Prostate gland (tissue), 2 donors: ENCODE measurements at regions not wholly inside any gene's neighbourhood (a gene's known extent, or its start where the extent isn't known, plus 50 kb on each side); places are given as distances from the start of the nearest gene placed in this dataset.
"Not testable (repeated sequence)": the region's sequence is repeated elsewhere in the genome, so short reads cannot be mapped to it uniquely, and the experiment has no call there.

Experiments used
- DNase-seq: peaks from one replicate; pipeline ENCODE4 v3.0.0-alpha.2; 2019; ENCODE audit warnings: low spot score
- H3K27ac ChIP-seq, 2 donors: fragments of 200-600 bp; sonication (generic); 2 replicates each; pipeline ENCODE4 v1.5.1; 2017 to 2019
- H3K27me3 ChIP-seq: fragments of 200-600 bp; sonication (generic); replicated peaks from 2 replicates; pipeline ENCODE4 v1.5.1; 2019; ENCODE audit not compliant: insufficient read depth
- H3K36me3 ChIP-seq, 2 donors: fragments of 200-600 bp; sonication (generic); 1 replicate in 1 of 2; 2 replicates in 1 of 2; pipeline versions ENCODE4 v1.5.1 to v1.8.1; 2017 to 2019
- H3K4me1 ChIP-seq: fragments of 200-600 bp; sonication (generic); replicated peaks from 2 replicates; pipeline ENCODE4 v1.5.1; 2019
- H3K4me3 ChIP-seq, 2 donors: fragments of 200-600 bp; sonication (generic); 2 replicates each; pipeline ENCODE4 v1.5.1; 2017 to 2019
- H3K9me3 ChIP-seq: fragments of 200-600 bp; sonication (generic); 2 replicates; pipeline ENCODE4 v1.5.1; 2017
- POLR2A ChIP-seq: fragments of 450-650 bp; IDR thresholded peaks from one replicate; pipeline ENCODE4 v1.6.1; 2016; ENCODE audit warnings: antibody characterized with exemption, mild to moderate bottlenecking
- POLR2AphosphoS5 ChIP-seq: sonication (generic); formaldehyde crosslinking; IDR thresholded peaks from one replicate; pipeline ENCODE4 v1.6.1; 2017; ENCODE audit warnings: antibody characterized with exemption
- WGBS: methylation state at CpG from one replicate; pipeline ENCODE4 v1.1.5; 2018; 5-methylcytosine and 5-hydroxymethylcytosine counted together
- intact Hi-C: fragments of 100-400 bp; cut with DNase I; formaldehyde crosslinking; loops from one replicate; pipeline ENCODE4 v1.14.2; 2022
- TF ChIP-seq, protein P1 (sequence below), 4 experiments: fragments of 200-600 bp in 2 of 4; fragments of 450-650 bp in 2 of 4; sonication (generic) in 2 of 4; IDR thresholded peaks; 1 replicate in 3 of 4; 2 replicates in 1 of 4; pipeline ENCODE4 v1.5.1; 2016 to 2019; ENCODE audit warnings: antibody characterized with exemption in 4 of 4, mild to moderate bottlenecking in 2 of 4, moderate library complexity in 2 of 4

DNA sequence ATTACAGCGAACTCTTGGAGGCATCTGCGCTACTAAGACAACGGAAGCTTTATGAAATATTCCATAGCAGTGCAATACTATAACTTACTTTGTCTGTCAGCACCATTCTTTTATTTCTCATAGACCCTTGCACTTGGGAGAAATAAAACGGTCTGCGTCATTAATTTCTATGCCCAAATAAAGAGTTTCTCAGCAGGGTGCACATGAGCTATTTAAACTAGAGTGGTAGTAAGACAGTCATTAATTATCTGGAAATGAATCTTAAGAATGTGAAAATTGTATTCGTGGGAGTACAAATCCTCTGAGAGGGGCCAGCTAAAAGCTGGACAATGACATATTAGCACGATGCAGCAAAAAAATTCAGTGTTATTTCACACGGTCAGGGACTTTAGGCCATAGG is 903.4 kb upstream of the FOXG1 start:
- TF ChIP-seq, protein P1, sequence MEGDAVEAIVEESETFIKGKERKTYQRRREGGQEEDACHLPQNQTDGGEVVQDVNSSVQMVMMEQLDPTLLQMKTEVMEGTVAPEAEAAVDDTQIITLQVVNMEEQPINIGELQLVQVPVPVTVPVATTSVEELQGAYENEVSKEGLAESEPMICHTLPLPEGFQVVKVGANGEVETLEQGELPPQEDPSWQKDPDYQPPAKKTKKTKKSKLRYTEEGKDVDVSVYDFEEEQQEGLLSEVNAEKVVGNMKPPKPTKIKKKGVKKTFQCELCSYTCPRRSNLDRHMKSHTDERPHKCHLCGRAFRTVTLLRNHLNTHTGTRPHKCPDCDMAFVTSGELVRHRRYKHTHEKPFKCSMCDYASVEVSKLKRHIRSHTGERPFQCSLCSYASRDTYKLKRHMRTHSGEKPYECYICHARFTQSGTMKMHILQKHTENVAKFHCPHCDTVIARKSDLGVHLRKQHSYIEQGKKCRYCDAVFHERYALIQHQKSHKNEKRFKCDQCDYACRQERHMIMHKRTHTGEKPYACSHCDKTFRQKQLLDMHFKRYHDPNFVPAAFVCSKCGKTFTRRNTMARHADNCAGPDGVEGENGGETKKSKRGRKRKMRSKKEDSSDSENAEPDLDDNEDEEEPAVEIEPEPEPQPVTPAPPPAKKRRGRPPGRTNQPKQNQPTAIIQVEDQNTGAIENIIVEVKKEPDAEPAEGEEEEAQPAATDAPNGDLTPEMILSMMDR (IDR thresholded peaks at IDR 0.05): no peak
- Histone ChIP-seq H3K4me1 (no peaks in the 10 kb centered on the region), H3K27ac (no peak overlapping the region), H3K4me3 (no peak overlapping the region), H3K36me3 (no peaks in the 10 kb centered on the region), H3K27me3 (no peaks in the 10 kb centered on the region), H3K9me3 (no peaks in the 10 kb centered on the region)
- DNase-seq: no peak
- 88% methylated on average over 8 of the region's 8 CpGs for WGBS
- intact Hi-C loops: no loop called here

DNA sequence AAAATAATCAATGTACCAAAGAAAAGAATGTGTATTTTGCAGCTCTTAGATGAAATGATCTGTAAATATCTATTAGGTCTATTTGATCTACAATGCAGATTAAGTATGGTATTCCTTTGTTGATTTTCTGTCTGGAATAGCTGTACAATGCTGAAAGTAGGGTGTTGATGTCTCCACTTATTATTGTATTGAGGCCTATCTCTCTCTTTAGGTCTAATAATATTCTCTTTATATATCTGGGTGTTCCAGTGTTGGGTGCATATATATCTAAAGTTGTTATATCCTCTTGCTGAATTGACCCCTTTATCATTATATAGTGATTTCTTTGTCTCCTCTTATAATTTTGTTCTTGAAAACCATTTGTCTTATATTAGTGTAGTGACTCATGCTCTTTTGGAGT is 885.5 kb upstream of the FOXG1 start:
- H3K4me1 ChIP-seq: no peaks in the 10 kb centered on the region
- intact Hi-C loops: no loop called here
- DNase-seq: no peak
- no peak overlapping the region for H3K4me3 ChIP-seq
- H3K27me3 ChIP-seq: no peaks in the 10 kb centered on the region
- H3K36me3 ChIP-seq: no peaks in the 10 kb centered on the region
- no peak overlapping the region for H3K27ac ChIP-seq
- H3K9me3 ChIP-seq: no peaks in the 10 kb centered on the region
- TF ChIP-seq POLR2A (no peak), POLR2AphosphoS5 (no peak)
- TF ChIP-seq, protein P1 (IDR thresholded peaks at IDR 0.05): no peak

DNA sequence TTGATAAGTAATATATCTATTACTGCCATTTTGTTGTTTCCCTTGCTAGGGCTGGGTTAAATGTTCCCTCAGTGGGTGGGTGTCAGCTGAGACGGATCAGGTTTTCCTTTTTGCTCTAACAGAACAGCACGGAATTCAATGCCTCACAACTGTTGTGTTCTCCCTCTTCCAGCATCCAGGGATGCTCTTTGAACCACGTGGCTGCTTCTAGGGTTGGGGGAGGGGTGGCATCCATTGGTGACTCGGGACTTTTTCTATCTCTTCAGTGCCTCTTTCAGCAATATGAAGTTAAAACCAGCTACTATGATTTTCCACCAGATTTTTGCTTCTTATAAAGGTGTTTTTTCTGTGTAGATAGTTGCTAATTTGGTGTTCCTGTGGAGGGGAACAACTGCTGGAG is 884.9 kb upstream of the FOXG1 start:
- H3K9me3 ChIP-seq: no peaks in the 10 kb centered on the region
- no peak overlapping the region for H3K4me3 ChIP-seq
- no peaks in the 10 kb centered on the region for H3K36me3 ChIP-seq
- 70% methylated on average over 4 of the region's 4 CpGs for WGBS
- intact Hi-C loops: no loop called here
- no peaks in the 10 kb centered on the region for H3K27me3 ChIP-seq
- DNase-seq: no peak
- no peak overlapping the region for H3K27ac ChIP-seq
- no peaks in the 10 kb centered on the region for H3K4me1 ChIP-seq
- TF ChIP-seq POLR2AphosphoS5 (no peak), POLR2A (no peak)
- TF ChIP-seq, protein P1 (IDR thresholded peaks at IDR 0.05): no peak

DNA sequence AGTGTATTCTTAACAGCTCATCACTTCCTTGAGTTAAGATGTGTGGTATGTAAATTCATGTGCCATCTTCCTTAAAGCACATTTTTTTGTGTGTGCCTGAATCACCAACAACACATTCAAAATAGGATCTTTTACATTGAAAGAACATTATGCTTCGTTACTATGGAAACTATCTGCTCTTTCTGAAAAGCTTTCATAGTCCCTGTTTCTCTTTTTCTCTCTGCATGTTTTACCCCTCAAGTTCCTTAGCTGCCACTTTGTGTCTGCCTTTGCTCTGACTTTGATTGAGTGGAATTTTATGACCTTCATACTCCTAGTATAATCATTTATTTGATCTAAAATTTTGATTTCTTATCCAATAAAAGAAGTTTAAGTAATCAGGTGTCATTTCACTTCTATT is 880.3 kb upstream of the FOXG1 start:
- no peaks in the 10 kb centered on the region for H3K9me3 ChIP-seq
- no peak for DNase-seq
- H3K27me3 ChIP-seq: no peaks in the 10 kb centered on the region
- H3K36me3 ChIP-seq: no peaks in the 10 kb centered on the region
- no peaks in the 10 kb centered on the region for H3K4me1 ChIP-seq
- 88% methylated on average over 1 of the region's 1 CpG for WGBS
- intact Hi-C loops: no loop called here
- no peak overlapping the region for H3K27ac ChIP-seq
- no peak overlapping the region for H3K4me3 ChIP-seq
- TF ChIP-seq, protein P1 (IDR thresholded peaks at IDR 0.05): no peak
- TF ChIP-seq POLR2A (no peak), POLR2AphosphoS5 (no peak)

DNA sequence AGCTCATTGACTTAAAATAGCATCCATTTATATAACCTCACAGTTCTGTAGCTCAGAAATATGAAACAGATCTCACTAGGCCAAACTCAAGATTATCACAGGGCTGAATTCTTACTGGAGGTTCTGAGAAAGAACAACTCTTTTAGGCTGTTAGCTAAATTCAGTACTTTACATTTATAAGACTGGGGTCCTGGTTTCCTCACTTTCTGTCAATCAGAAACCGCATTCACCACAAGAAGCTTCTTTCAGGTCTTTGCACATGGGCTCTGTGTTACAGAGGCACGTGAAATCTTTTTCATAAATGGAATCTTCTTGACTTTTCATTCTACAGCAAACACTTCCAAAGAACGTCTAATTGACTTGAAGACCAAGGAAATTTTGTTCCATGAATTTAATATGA is 876.3 kb upstream of the FOXG1 start:
- WGBS: 87% methylated on average over 3 of the region's 3 CpGs
- no peak overlapping the region for H3K27ac ChIP-seq
- DNase-seq: no peak
- no peak overlapping the region for H3K4me3 ChIP-seq
- intact Hi-C loops: no loop called here
- no peaks in the 10 kb centered on the region for H3K27me3 ChIP-seq
- no peaks in the 10 kb centered on the region for H3K4me1 ChIP-seq
- H3K9me3 ChIP-seq: no peaks in the 10 kb centered on the region
- no peaks in the 10 kb centered on the region for H3K36me3 ChIP-seq
- TF ChIP-seq, protein P1 (IDR thresholded peaks at IDR 0.05): no peak

DNA sequence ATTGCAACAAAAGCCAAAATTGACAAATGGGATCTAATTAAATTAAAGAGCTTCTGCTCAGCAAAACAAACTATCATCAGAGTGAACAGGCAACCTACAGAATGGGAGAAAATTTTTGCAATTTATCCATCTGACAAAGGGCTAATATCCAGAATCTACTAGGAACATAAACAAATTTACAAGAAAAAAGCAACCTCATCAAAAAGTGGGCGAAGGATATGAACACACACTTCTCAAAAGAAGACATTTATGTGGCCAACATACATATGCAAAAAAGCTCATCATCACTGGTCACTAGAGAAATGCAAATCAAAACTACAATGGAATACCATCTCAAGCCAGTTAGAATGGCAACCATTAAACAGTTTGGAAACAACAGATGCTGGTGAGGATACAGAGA is 858.1 kb upstream of the FOXG1 start:
- H3K27me3 ChIP-seq, H3K4me3 ChIP-seq, H3K9me3 ChIP-seq, DNase-seq, H3K27ac ChIP-seq, intact Hi-C loops, H3K4me1 ChIP-seq, H3K36me3 ChIP-seq: not testable (repeated sequence)
- WGBS: 91% methylated on average over 1 of the region's 1 CpG
